ENCODE measurements at regions not wholly inside any gene's neighbourhood (a gene's known extent, or its start where the extent isn't known, plus 50 kb on each side); places are given as distances from the start of the nearest gene placed in this dataset.

DNA sequence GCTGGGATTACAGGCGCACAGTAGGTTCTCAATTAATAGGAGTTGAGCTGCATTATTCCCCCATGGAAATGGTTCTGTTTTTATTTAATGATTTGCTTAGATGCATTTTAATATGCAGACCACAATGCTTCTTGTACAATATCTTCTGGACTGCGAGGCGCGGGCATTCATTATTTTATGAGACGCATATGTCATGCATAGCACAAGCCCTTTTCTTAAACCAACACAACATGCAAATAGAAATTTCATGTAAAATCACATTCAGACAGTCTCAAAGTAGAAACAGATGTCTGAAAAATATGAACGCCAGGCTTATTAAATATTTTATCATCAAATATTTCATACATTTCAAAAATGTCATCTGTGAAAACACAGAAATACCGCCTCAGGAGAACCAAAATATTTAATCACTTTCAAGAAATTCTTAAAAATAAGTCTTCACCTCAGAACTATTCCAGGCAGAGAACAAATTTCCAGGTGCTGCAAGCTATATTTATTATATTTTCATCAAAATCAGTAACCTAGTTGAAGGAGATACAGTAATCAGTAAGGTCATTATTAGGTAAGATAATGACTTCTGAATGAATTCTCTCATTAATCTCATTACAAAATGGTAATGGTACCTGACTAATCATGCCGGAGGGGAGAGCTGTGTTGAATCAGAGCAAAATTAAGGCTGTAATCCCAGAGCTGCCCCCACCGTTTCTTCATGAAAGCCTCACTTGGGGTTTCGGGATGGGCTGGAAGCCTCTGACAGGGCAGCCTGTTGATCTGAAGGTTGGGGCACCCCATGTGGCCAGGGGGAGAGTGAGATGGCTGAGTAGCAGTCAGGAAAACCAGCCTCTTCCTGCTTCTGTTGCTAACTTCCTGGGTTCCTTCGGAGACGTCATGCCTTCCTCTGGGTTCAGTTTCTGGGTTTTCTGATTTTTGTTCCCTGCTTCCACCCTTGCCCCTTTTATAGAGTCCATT, 133.9 kb upstream of the ZNF618 start:
- no peak for DNase-seq (ENCODE audit: low read depth)
- TF ChIP-seq CTCF (conservative IDR thresholded peaks at IDR 0.05; ENCODE audit: low read depth, low read length), result no peak
- no peak overlapping the region for H3K4me3 ChIP-seq (ENCODE audit: low read depth, low read length)

DNA sequence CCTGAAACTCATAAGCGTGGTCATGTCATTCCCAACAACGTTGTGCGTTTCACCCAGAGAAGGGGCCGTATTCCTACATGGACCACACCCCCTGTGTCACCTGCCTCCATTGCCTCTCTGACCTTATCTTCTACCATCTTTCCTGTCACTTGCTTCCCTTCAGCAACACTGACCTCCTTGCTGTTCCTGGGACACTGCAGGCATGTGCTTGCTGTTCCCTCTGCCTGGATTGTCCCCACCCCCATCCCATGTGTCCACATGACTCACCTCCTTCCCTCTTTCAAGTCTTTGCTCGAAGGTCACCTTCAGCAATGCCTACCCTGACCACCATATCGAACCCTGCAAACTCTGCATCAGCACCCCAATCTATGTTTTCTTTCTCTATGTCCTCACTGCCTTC, 133.2 kb upstream of the ZNF618 start:
- TF ChIP-seq CTCF (conservative IDR thresholded peaks at IDR 0.05; ENCODE audit: low read depth, low read length), result no peak
- DNase-seq (ENCODE audit: low read depth), result no peak
- no peak overlapping the region for H3K4me3 ChIP-seq (ENCODE audit: low read depth, low read length)

DNA sequence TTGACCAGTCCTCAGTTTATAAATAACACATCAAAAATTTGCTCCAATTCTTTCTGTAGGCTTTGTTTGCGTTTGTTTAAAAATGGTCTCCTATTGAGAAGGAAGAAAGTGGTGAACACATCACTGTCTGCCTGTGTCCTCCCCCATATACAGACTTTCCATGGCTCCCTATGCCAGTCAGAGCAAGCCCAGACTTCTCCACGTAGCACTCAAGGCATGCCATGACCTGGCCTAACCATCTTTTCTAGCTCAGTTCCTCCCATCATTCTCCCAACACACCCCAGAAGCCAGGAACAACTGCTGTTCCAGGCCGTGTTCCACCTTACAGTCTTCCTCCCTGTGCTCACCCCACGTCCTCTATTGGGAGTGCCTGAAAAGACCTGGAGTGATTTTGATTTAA, 129.6 kb upstream of the ZNF618 start:
- no peak overlapping the region for H3K4me3 ChIP-seq (ENCODE audit: low read depth, low read length)
- no peak for DNase-seq (ENCODE audit: low read depth)
- no peak for TF ChIP-seq CTCF (conservative IDR thresholded peaks at IDR 0.05; ENCODE audit: low read depth, low read length)

DNA sequence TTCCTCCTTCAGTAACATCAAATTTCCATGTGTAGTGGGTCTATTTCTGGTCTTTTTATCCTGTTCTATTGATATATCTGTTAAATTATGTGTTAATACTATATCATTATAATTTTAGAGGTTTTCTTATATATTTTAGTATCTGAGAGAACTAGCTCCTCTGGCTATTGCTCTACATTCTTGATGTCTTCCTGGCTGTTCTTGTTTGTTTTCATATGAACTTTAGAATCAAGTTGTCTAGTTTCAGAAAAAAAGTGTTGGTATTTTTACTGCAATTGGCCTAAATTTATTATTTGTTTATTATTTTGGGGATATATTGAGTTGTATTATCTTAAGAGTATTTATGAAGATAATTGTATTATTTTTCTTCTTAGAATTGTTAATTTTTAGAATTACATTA, 128.0 kb upstream of the ZNF618 start:
- no peak overlapping the region for H3K4me3 ChIP-seq (ENCODE audit: low read depth, low read length)
- TF ChIP-seq CTCF (conservative IDR thresholded peaks at IDR 0.05; ENCODE audit: low read depth, low read length), result no peak
- DNase-seq (ENCODE audit: low read depth), result no peak

DNA sequence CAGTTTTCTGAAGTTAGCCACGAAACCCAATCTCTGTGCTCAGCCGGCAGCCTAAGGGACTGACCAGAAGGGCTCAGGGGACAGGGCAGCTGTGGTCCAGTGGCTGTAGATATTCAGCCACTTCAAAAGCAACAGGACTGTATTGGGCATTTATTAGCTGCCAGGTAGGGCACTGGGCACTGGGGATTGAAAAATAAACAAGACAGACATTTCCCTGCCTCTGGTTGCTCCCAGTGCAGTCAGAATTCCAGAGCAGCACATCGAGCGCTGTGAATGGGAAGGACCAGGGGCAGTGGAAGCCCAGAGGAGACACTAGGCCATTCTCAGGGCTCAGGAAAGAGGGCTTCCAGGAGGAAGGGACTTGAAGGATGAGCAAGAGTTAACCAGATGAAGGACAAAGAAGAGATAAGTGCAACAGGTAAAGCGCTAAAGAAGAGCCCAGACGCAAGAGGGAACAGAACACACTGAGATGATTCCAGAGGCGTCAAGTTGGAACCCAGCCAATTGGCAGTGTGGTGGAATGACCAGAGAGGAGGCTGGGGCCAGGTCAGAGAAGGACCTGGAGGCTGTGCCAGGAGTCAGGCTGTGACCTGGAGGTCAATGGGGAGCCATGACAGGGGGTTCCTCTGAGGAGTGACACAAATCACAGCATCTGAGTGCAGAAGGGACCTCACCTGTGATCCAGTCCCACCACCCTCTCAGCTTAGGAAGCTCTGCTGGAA, 122.5 kb upstream of the ZNF618 start:
- no peak for TF ChIP-seq CTCF (conservative IDR thresholded peaks at IDR 0.05; ENCODE audit: low read depth, low read length)
- no peak overlapping the region for H3K4me3 ChIP-seq (ENCODE audit: low read depth, low read length)
- no peak for DNase-seq (ENCODE audit: low read depth)

DNA sequence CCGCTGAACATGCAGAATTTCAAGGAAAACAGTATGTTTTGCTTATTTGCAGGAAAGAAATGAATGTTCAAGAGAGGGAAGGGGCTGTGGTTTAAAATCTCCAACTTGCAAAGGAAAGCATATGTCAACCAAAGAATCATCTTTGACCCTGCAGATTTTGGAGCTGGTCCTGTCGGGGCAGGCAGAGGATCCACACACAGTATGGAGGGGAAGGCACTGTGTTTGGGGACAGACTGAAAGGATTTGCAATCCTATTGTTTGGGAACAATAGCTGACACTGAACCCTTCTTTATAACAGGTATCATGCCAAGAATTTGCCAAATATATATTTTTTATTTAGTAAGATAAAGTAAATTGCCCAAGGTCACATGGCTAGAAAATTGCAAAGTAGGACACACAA, 121.4 kb upstream of the ZNF618 start:
- no peak for DNase-seq (ENCODE audit: low read depth)
- no peak overlapping the region for H3K4me3 ChIP-seq (ENCODE audit: low read depth, low read length)
- TF ChIP-seq CTCF (conservative IDR thresholded peaks at IDR 0.05; ENCODE audit: low read depth, low read length), result no peak

Measured in choroid plexus epithelial cell (primary cell).